ENCODE measurements at regions not wholly inside any gene's neighbourhood (a gene's known extent, or its start where the extent isn't known, plus 50 kb on each side); places are given as distances from the start of the nearest gene placed in this dataset.

DNA sequence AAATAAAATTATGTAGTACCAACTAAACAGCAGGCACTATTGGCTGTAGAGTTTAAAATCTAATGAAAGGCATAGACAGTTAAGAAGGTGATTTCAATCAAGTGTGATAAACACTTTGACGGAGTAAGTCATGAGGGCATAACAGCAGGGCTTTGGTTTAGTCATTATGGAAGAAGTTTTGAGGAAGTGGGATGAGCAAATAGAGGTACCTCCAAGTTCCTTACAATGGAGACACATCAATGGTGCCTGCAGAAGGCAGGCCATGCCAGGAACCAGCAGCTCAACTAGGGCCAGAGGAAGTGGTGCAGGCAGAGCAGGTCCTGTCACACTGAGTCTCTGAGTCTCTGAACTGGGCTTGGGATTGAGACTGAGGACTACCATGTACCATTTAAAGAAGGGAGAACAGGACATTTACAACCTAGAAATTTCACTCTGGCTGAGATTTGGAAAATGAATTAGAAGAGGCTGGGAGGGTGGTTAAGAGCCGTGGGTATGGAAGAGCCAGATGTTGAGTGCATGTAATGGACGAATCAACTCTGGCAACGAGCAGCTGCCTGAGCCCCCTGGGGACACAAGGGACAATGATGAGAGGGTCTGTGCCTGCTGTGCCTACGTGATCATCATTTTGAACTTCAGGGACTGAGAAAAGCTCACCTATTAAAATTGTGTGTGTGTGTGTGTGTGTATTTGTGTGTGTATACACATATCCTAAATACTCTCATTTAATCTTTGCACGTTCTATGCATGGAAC is 208.7 kb upstream of the POM121L12 start:
- Histone ChIP-seq H3K9ac (ENCODE audit: low read length) (no peak overlapping the region), H3K9me3 (ENCODE audit: control insufficient read depth, low read depth, low read length) (peaks cover 9% of the 10 kb centered on the region), H3K4me1 (ENCODE audit: control insufficient read depth, low read depth, low read length) (no peaks in the 10 kb centered on the region), H3K36me3 (ENCODE audit: control insufficient read depth, low read depth, low read length) (no peaks in the 10 kb centered on the region), H3K4me3 (ENCODE audit: low read length) (no peak overlapping the region), H3K27ac (ENCODE audit: low read length) (no peak overlapping the region), H3K27me3 (ENCODE audit: control insufficient read depth, insufficient read depth, low read length) (no peaks in the 10 kb centered on the region)

DNA sequence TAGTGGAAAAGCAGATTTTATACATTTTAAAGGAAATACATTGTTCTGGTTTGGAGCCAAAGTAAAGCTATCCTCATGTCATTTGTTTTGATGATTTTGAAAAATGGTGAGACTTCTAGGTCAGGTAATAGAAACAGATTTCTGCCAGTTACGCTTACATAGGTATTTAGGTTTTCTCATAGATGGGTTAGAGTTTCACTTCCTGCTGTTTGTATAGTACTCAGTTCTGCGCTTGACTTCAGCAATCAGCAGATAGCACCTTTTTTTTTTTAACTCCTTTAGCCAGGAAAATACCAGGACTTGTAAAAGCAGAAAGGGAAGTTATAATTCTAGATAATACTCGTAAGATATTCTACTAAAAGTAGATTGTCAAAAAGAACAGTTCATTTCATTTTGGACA is 209.8 kb upstream of the POM121L12 start:
- H3K36me3 ChIP-seq (ENCODE audit: control insufficient read depth, low read depth, low read length) = no peaks in the 10 kb centered on the region
- no peaks in the 10 kb centered on the region for H3K27me3 ChIP-seq (ENCODE audit: control insufficient read depth, insufficient read depth, low read length)
- H3K9me3 ChIP-seq (ENCODE audit: control insufficient read depth, low read depth, low read length) = peaks cover 19% of the 10 kb centered on the region
- H3K4me1 ChIP-seq (ENCODE audit: control insufficient read depth, low read depth, low read length) = no peaks in the 10 kb centered on the region
- no peak overlapping the region for H3K27ac ChIP-seq (ENCODE audit: low read length)
- H3K9ac ChIP-seq (ENCODE audit: low read length) = no peak overlapping the region
- no peak overlapping the region for H3K4me3 ChIP-seq (ENCODE audit: low read length)

DNA sequence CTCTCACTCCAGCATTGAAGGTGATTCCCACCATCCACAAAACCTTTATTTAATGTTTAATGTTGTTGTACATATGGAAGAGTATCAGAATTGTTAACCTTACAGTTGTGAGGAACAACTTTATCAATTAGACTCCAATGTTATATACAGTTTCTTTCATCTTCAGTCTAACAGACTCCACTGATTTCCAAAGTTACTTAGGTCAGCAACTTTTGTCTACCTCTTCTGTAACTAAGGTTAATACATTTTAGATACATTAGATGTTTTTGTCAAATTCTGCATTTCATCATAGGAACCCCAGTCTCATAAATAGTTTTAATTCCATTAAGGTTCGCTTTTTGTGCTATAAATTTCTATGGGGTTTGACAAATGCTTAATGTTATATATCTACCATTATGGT is 223.9 kb upstream of the POM121L12 start:
- Histone ChIP-seq H3K27me3 (ENCODE audit: control insufficient read depth, insufficient read depth, low read length) (no peaks in the 10 kb centered on the region), H3K36me3 (ENCODE audit: control insufficient read depth, low read depth, low read length) (no peaks in the 10 kb centered on the region), H3K4me1 (ENCODE audit: control insufficient read depth, low read depth, low read length) (no peaks in the 10 kb centered on the region), H3K9me3 (ENCODE audit: control insufficient read depth, low read depth, low read length) (no peaks in the 10 kb centered on the region), H3K4me3 (ENCODE audit: low read length) (no peak overlapping the region), H3K27ac (ENCODE audit: low read length) (no peak overlapping the region), H3K9ac (ENCODE audit: low read length) (no peak overlapping the region)

DNA sequence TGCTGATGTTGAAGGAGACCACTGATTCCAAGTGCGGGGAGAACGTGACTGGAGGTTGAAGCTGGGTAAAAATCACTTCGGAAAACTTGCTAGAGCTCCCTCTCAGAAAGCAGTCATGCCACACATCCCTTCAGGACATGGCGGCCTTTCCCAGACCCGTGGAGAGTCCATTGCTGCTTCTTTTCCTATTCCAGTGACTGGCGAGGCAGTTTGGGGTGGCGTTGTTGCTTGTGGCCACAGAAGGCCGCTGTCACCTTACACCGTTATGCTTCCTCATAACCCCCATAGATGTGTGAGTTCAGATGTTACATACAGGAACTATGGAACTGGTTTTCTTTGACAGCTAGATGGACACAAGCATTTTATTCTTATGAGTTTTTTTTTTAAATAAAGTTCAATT is 235.6 kb upstream of the POM121L12 start:
- H3K9me3 ChIP-seq (ENCODE audit: control insufficient read depth, low read depth, low read length) = no peaks in the 10 kb centered on the region

DNA sequence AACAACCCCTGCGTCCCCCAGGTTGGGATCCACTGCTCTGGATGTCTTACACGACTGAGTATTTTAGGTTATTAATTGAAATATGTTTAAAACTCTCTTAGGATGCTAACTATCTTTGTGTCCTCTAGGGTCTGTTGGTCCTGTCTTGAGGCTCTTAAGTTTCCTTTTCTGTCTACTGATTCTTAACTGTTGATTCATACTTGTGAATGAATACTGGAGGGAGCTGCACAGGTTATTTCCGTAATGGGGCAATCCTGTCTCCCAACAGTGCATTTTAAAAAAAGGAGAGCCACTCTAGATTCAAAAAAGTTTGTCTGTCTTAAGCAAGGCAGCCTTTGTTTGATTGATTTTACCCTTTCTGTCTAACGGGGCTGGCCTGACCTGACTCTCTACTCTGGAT is 237.6 kb upstream of the POM121L12 start:
- Histone ChIP-seq H3K27ac (ENCODE audit: low read length) (no peak overlapping the region), H3K36me3 (ENCODE audit: control insufficient read depth, low read depth, low read length) (no peaks in the 10 kb centered on the region), H3K9me3 (ENCODE audit: control insufficient read depth, low read depth, low read length) (no peaks in the 10 kb centered on the region), H3K4me3 (ENCODE audit: low read length) (no peak overlapping the region), H3K27me3 (ENCODE audit: control insufficient read depth, insufficient read depth, low read length) (no peaks in the 10 kb centered on the region), H3K4me1 (ENCODE audit: control insufficient read depth, low read depth, low read length) (no peaks in the 10 kb centered on the region), H3K9ac (ENCODE audit: low read length) (no peak overlapping the region)

More for the DNA sequence above, 235.6 kb upstream of the POM121L12 start:
- Histone ChIP-seq H3K9ac (ENCODE audit: low read length) (no peak overlapping the region), H3K36me3 (ENCODE audit: control insufficient read depth, low read depth, low read length) (no peaks in the 10 kb centered on the region), H3K4me3 (ENCODE audit: low read length) (no peak overlapping the region), H3K27ac (ENCODE audit: low read length) (no peak overlapping the region), H3K4me1 (ENCODE audit: control insufficient read depth, low read depth, low read length) (no peaks in the 10 kb centered on the region), H3K27me3 (ENCODE audit: control insufficient read depth, insufficient read depth, low read length) (no peaks in the 10 kb centered on the region)

DNA sequence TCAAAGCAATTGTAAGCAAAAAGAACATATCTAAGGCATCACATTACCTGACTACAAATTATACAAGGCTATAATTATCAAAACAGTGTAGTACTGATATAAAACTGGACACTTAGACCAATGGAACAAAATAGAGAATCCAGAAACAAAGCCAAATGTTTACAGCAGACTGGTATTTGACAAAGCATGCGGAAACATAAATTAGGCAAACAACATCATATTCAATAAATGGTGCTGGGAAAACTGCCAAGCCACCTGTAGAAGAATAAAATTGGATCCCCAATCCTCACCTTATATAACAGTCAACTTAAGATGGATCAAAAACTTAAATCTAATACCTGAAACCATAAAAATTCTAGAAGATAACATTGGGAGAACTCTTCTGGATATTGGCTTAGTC is 240.8 kb upstream of the POM121L12 start:
- H3K4me3 ChIP-seq (ENCODE audit: low read length) = no peak overlapping the region
- no peak overlapping the region for H3K27ac ChIP-seq (ENCODE audit: low read length)
- no peaks in the 10 kb centered on the region for H3K9me3 ChIP-seq (ENCODE audit: control insufficient read depth, low read depth, low read length)
- H3K9ac ChIP-seq (ENCODE audit: low read length) = no peak overlapping the region
- no peaks in the 10 kb centered on the region for H3K36me3 ChIP-seq (ENCODE audit: control insufficient read depth, low read depth, low read length)
- H3K27me3 ChIP-seq (ENCODE audit: control insufficient read depth, insufficient read depth, low read length) = no peaks in the 10 kb centered on the region
- no peaks in the 10 kb centered on the region for H3K4me1 ChIP-seq (ENCODE audit: control insufficient read depth, low read depth, low read length)

DNA sequence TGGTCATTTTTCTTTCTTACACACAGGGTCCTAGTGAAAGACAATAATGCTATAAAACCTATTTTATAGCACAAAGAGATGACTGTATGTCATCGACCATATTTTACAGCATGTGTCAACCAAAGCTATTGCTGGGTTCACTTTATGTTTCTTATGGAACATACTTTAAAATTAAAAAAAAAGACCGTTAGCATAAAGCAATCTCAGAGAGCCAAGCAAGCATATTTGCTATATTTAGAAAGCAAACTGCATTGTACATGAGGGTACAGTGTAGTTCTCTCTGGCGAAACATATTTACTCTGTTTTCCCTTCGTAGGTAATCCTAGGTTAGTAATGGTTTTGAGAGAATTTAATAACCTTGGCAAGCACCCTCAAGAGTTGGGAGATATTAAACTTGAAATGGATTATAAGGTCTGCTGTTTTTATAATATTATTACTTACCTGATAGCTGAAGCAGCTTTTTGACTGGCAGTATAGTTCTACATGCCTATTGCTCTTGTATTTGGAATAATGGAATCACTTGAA is 244.2 kb upstream of the POM121L12 start:
- Histone ChIP-seq H3K9me3 (ENCODE audit: control insufficient read depth, low read depth, low read length) (no peaks in the 10 kb centered on the region), H3K36me3 (ENCODE audit: control insufficient read depth, low read depth, low read length) (no peaks in the 10 kb centered on the region), H3K27ac (ENCODE audit: low read length) (no peak overlapping the region), H3K9ac (ENCODE audit: low read length) (no peak overlapping the region), H3K27me3 (ENCODE audit: control insufficient read depth, insufficient read depth, low read length) (no peaks in the 10 kb centered on the region), H3K4me1 (ENCODE audit: control insufficient read depth, low read depth, low read length) (no peaks in the 10 kb centered on the region), H3K4me3 (ENCODE audit: low read length) (no peak overlapping the region)

DNA sequence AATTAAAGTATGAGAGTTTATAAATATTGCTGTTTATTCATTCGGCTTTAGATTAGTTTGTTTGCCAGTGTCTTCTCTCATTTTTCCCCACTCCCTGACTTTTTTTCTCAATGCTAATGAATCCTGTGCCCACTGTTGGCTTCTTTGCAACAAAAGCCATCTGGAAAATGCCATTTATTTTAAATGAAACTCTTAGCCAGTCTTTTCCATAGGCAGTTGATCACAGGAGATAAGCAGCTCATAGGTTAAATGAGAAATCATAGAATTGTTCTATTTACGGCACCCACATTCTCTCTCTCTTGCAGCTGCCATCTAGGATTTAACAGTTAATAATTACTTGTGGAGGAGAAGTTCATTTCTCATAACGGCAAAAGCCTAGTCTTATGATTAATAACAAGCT is 249.3 kb upstream of the POM121L12 start:
- H3K36me3 ChIP-seq (ENCODE audit: control insufficient read depth, low read depth, low read length) = no peaks in the 10 kb centered on the region
- no peaks in the 10 kb centered on the region for H3K27me3 ChIP-seq (ENCODE audit: control insufficient read depth, insufficient read depth, low read length)
- H3K4me1 ChIP-seq (ENCODE audit: control insufficient read depth, low read depth, low read length) = no peaks in the 10 kb centered on the region
- no peaks in the 10 kb centered on the region for H3K9me3 ChIP-seq (ENCODE audit: control insufficient read depth, low read depth, low read length)
- no peak overlapping the region for H3K9ac ChIP-seq (ENCODE audit: low read length)
- H3K4me3 ChIP-seq (ENCODE audit: low read length) = no peak overlapping the region
- no peak overlapping the region for H3K27ac ChIP-seq (ENCODE audit: low read length)

DNA sequence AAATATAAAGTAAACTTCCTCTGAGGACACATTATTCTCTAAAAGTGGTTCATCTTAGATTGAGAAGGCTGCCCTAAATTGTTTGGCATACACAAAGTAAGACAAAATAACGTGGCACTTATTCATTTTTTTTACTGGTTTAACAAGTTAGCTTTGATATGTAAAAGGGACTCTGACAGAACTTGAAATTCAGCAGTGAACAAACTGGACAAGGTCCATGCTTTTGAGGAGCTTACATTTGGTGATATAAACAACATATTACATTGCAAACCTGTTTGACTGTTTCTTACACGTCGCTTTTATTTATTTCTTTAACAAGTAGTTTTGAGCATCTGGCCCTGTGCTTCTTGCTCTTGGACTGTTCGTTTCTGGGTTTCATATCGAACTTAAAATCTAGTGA is 253.1 kb upstream of the POM121L12 start:
- Histone ChIP-seq H3K4me1 (ENCODE audit: control insufficient read depth, low read depth, low read length) (no peaks in the 10 kb centered on the region), H3K9ac (ENCODE audit: low read length) (no peak overlapping the region), H3K27ac (ENCODE audit: low read length) (no peak overlapping the region), H3K9me3 (ENCODE audit: control insufficient read depth, low read depth, low read length) (no peaks in the 10 kb centered on the region), H3K4me3 (ENCODE audit: low read length) (no peak overlapping the region), H3K27me3 (ENCODE audit: control insufficient read depth, insufficient read depth, low read length) (no peaks in the 10 kb centered on the region), H3K36me3 (ENCODE audit: control insufficient read depth, low read depth, low read length) (no peaks in the 10 kb centered on the region)

DNA sequence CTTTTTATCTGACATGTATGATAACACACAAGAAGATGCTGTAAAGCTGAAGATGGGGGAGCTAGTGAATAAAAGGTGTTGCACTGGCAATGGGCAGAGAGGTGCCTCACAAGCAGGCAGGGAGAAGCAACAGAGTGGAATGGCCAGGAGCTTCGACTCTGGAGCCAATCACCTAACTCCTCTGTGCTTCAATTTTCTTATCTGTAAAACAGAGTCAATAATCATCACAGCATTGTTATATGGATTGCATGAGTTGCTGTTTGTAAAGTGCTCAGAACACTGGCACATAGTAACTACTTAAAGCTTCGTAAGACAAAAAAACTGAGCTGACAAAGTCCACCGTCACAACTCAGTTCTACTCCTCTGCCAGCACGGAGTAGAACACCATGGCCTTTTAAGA is 254.2 kb upstream of the POM121L12 start:
- H3K4me3 ChIP-seq (ENCODE audit: low read length) = no peak overlapping the region
- no peaks in the 10 kb centered on the region for H3K27me3 ChIP-seq (ENCODE audit: control insufficient read depth, insufficient read depth, low read length)
- no peaks in the 10 kb centered on the region for H3K9me3 ChIP-seq (ENCODE audit: control insufficient read depth, low read depth, low read length)
- no peaks in the 10 kb centered on the region for H3K4me1 ChIP-seq (ENCODE audit: control insufficient read depth, low read depth, low read length)
- H3K9ac ChIP-seq (ENCODE audit: low read length) = no peak overlapping the region
- no peak overlapping the region for H3K27ac ChIP-seq (ENCODE audit: low read length)
- H3K36me3 ChIP-seq (ENCODE audit: control insufficient read depth, low read depth, low read length) = no peaks in the 10 kb centered on the region

DNA sequence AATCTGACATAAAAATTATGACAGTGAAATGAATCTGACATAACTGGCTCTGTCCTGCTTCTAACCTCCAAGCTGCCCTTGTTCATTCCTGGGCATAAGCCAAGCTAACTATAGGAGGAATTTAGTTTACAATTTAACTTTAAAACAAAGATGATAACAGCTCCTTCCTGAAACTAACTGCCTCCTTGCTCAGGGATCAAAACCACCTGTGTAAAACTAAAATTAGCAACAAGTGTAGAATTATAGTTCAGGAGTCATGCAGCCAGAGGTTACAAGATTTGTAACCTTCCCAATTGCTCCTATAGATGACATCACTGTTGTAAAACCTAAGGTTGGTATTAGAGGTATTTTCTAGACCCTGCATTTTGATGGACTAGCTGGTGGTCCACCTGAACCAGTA is 256.4 kb upstream of the POM121L12 start:
- Histone ChIP-seq H3K27me3 (ENCODE audit: control insufficient read depth, insufficient read depth, low read length) (no peaks in the 10 kb centered on the region), H3K27ac (ENCODE audit: low read length) (no peak overlapping the region), H3K4me1 (ENCODE audit: control insufficient read depth, low read depth, low read length) (no peaks in the 10 kb centered on the region), H3K9ac (ENCODE audit: low read length) (no peak overlapping the region), H3K36me3 (ENCODE audit: control insufficient read depth, low read depth, low read length) (no peaks in the 10 kb centered on the region), H3K4me3 (ENCODE audit: low read length) (no peak overlapping the region), H3K9me3 (ENCODE audit: control insufficient read depth, low read depth, low read length) (no peaks in the 10 kb centered on the region)

Measured in iPS-18a (cell line).